Upper lobe of left lung (tissue), 6 donors: ENCODE measurements at regions not wholly inside any gene's neighbourhood (a gene's known extent, or its start where the extent isn't known, plus 50 kb on each side); places are given as distances from the start of the nearest gene placed in this dataset.

ENCODE experiments used
- ATAC-seq, 2 donors: fragments of 200-7000 bp; cut with Tn5 transposase; one replicate each; pipeline ENCODE4 v1.9.1; 2022; ENCODE audit warnings: mild to moderate bottlenecking in 2 of 2, moderate library complexity in 2 of 2; ENCODE audit not compliant: low FRiP score in 2 of 2
- DNase-seq, 2 donors: peaks; one replicate each; pipeline ENCODE4 v3.0.0-alpha.2; 2019 to 2020
- H3K27ac ChIP-seq, 4 donors: fragments of 200-600 bp; sonication (generic); one replicate each; pipeline ENCODE4 v1.5.1; 2016 to 2019
- H3K27me3 ChIP-seq, 4 donors: fragments of 200-600 bp; sonication (generic); one replicate each; pipeline ENCODE4 v1.5.1; 2017 to 2019
- H3K36me3 ChIP-seq, 4 donors: fragments of 200-600 bp; sonication (generic); one replicate each; pipeline ENCODE4 v1.5.1; 2016 to 2019
- H3K4me1 ChIP-seq, 4 donors: fragments of 200-600 bp; sonication (generic); one replicate each; pipeline ENCODE4 v1.5.1; 2018 to 2019
- H3K4me3 ChIP-seq, 4 donors: fragments of 200-600 bp; sonication (generic); one replicate each; pipeline ENCODE4 v1.5.1; 2017 to 2019; ENCODE audit warnings: mild to moderate bottlenecking in 2 of 4, moderate library complexity in 1 of 4
- H3K9me3 ChIP-seq, 4 donors: fragments of 200-600 bp; sonication (generic); one replicate each; pipeline ENCODE4 v1.5.1; 2018 to 2019
- CTCF ChIP-seq, 6 experiments: fragments of 450-650 bp in 4 of 6; fragments of 200-600 bp in 2 of 6; sonication (generic) in 2 of 6; IDR thresholded peaks; one replicate each; pipeline ENCODE4 v1.5.1; 2016 to 2019; ENCODE audit warnings: antibody characterized with exemption in 6 of 6
- EP300 ChIP-seq, 4 donors: sonication (generic); formaldehyde crosslinking; IDR thresholded peaks; one replicate each; pipeline ENCODE4 v1.5.1; 2017; ENCODE audit warnings: antibody characterized with exemption in 4 of 4, control low read depth in 2 of 4
- POLR2A ChIP-seq, 4 donors: fragments of 450-650 bp; IDR thresholded peaks; one replicate each; pipeline ENCODE4 v1.5.1; 2016 to 2017; ENCODE audit warnings: antibody characterized with exemption in 4 of 4, mild to moderate bottlenecking in 2 of 4
- POLR2AphosphoS5 ChIP-seq, 2 donors: sonication (generic); formaldehyde crosslinking; IDR thresholded peaks; one replicate each; pipeline ENCODE4 v1.5.1; 2017; ENCODE audit warnings: antibody characterized with exemption in 2 of 2
- WGBS, 2 donors: methylation state at CpG; one replicate each; pipeline ENCODE4 v1.1.5; 2017 to 2018; 5-methylcytosine and 5-hydroxymethylcytosine counted together
- donor health status: DM: no; HTN: no; CAD: no; lungs with moderate emphysema.
- donor health status: DM: no; HTN: yes; CAD: no; lungs with severe emphysema.

- peaks cover 0 to 7% (median 0%) of the 10 kb centered on the region in 4 donors for H3K9me3 ChIP-seq
- no peaks in the 10 kb centered on the region for H3K4me1 ChIP-seq
- TF ChIP-seq POLR2A (IDR thresholded peaks at IDR 0.05) (no peak), EP300 (IDR thresholded peaks at IDR 0.05) (no peak), POLR2AphosphoS5 (IDR thresholded peaks at IDR 0.05) (no peak), CTCF (IDR thresholded peaks at IDR 0.05) (no peak)
- H3K27ac ChIP-seq, result no peak overlapping the region
- H3K36me3 ChIP-seq, result no peaks in the 10 kb centered on the region
- no peak overlapping the region for H3K4me3 ChIP-seq
- H3K27me3 ChIP-seq, result no peaks in the 10 kb centered on the region
- no peak for ATAC-seq
- no peak for DNase-seq
Measured at GRCh38 chr14:29075761-29076160, 309.2 kb downstream of the FOXG1 start.

DNA sequence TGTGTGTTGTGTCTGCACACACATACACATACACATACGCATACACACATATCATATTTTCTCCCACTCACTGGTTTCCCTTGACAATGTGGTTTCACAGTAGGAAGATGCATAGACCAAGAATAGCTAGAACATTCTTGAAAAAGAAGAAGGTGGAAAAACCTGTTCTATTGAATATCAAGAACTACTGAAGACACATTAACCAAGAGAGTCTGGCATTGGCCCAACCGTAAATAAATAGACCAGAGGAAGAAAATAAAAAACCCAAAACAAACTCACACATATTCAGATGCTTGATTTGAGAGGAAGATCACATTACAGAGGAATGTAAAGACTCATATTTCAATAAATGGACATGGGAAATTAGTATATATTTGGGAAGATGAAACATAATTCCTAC is 311.3 kb downstream of the FOXG1 start:
- Histone ChIP-seq H3K27ac (no peak overlapping the region), H3K36me3 (no peaks in the 10 kb centered on the region), H3K4me3 (no peak overlapping the region), H3K27me3 (no peaks in the 10 kb centered on the region), H3K4me1 (no peaks in the 10 kb centered on the region), H3K9me3 (no peaks in the 10 kb centered on the region)
- DNase-seq (no peak), ATAC-seq (no peak)
- WGBS, 2 donors, result 84 to 85% methylated on average over 2 of the region's 2 CpGs
- TF ChIP-seq POLR2A (IDR thresholded peaks at IDR 0.05), result no peak
- no peak for TF ChIP-seq POLR2AphosphoS5 (IDR thresholded peaks at IDR 0.05)
- TF ChIP-seq CTCF (IDR thresholded peaks at IDR 0.05), result no peak
- TF ChIP-seq EP300 (IDR thresholded peaks at IDR 0.05), result no peak

- Histone ChIP-seq H3K9me3 (no peaks in the 10 kb centered on the region), H3K36me3 (no peaks in the 10 kb centered on the region), H3K4me1 (no peaks in the 10 kb centered on the region), H3K27ac (no peak overlapping the region), H3K27me3 (no peaks in the 10 kb centered on the region), H3K4me3 (no peak overlapping the region)
- ATAC-seq (no peak), DNase-seq (no peak)
- 72 to 74% methylated on average over 3 of the region's 3 CpGs for WGBS, 2 donors
- TF ChIP-seq EP300 (IDR thresholded peaks at IDR 0.05), result no peak
- TF ChIP-seq POLR2A (IDR thresholded peaks at IDR 0.05), result no peak
- TF ChIP-seq POLR2AphosphoS5 (IDR thresholded peaks at IDR 0.05), result no peak
- no peak for TF ChIP-seq CTCF (IDR thresholded peaks at IDR 0.05)
Measured at GRCh38 chr14:29078810-29079522, 312.4 kb downstream of the FOXG1 start.

DNA sequence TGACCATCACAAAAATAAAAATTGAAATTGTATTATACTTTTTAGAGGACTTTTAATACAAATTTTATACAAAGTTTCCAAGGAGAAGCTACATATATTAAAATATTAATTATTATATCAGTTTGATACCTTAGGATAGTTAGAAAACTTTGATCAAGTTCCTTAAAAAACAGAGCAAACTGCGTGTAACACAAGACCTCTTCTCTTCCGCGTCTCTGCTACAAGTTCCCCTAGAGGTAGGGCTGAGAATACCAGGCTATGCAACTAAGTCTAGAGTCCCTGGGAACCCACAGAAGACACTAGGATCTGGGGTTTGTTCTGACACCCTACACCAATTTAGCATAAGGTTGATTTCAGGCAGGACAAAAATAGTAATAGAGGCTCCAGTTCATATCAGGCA is 319.0 kb downstream of the FOXG1 start:
- Histone ChIP-seq H3K9me3 (no peaks in the 10 kb centered on the region), H3K36me3 (no peaks in the 10 kb centered on the region), H3K4me3 (no peak overlapping the region), H3K4me1 (no peaks in the 10 kb centered on the region), H3K27me3 (no peaks in the 10 kb centered on the region), H3K27ac (no peak overlapping the region)
- DNase-seq (no peak), ATAC-seq (no peak)
- TF ChIP-seq EP300 (IDR thresholded peaks at IDR 0.05), result no peak
- 23 to 32% methylated on average over 3 of the region's 3 CpGs for WGBS, 2 donors

- 25 to 29% methylated on average over 1 of the region's 1 CpG for WGBS, 2 donors
- Histone ChIP-seq H3K27ac (no peak overlapping the region), H3K9me3 (no peaks in the 10 kb centered on the region), H3K4me1 (no peaks in the 10 kb centered on the region), H3K4me3 (no peak overlapping the region), H3K36me3 (no peaks in the 10 kb centered on the region), H3K27me3 (no peaks in the 10 kb centered on the region)
- ATAC-seq (no peak), DNase-seq (no peak)
- TF ChIP-seq CTCF (IDR thresholded peaks at IDR 0.05), result no peak
- TF ChIP-seq POLR2A (IDR thresholded peaks at IDR 0.05), result no peak
- no peak for TF ChIP-seq POLR2AphosphoS5 (IDR thresholded peaks at IDR 0.05)
- no peak for TF ChIP-seq EP300 (IDR thresholded peaks at IDR 0.05)
Measured at GRCh38 chr14:29089849-29090248, 323.3 kb downstream of the FOXG1 start.
